ENCODE measurements at regions not wholly inside any gene's neighbourhood (a gene's known extent, or its start where the extent isn't known, plus 50 kb on each side); places are given as distances from the start of the nearest gene placed in this dataset.

- no peak overlapping the region for H3K27ac ChIP-seq
- DNase-seq (ENCODE audit: low spot score in 2 of 2), result no peak
- H3K4me1 ChIP-seq, result no peaks in the 10 kb centered on the region
- no peaks in the 10 kb centered on the region for H3K27me3 ChIP-seq
- TF ChIP-seq CTCF (IDR thresholded peaks at IDR 0.05), result no peak
- H3K4me3 ChIP-seq, result no peak overlapping the region
- no peaks in the 10 kb centered on the region for H3K36me3 ChIP-seq
- intact Hi-C loops (cut with DNase I), result no loop called here
- no peaks in the 10 kb centered on the region for H3K9me3 ChIP-seq
These were observed 81.3 kb upstream of the COX7C start for GRCh38 chr5:86536396-86536795.

GRCh38 chr5:86542532-86542931 lies 75.2 kb upstream of the COX7C start:
- TF ChIP-seq CTCF (IDR thresholded peaks at IDR 0.05), result no peak
- no peak for DNase-seq (ENCODE audit: low spot score in 2 of 2)
- intact Hi-C loops (cut with DNase I), result no loop called here

GRCh38 chr5:86546044-86546443 lies 71.7 kb upstream of the COX7C start:
- H3K4me3 ChIP-seq, result no peak overlapping the region
- no peak for DNase-seq (ENCODE audit: low spot score in 2 of 2)
- no peaks in the 10 kb centered on the region for H3K4me1 ChIP-seq
- no peaks in the 10 kb centered on the region for H3K27me3 ChIP-seq
- H3K9me3 ChIP-seq, result no peaks in the 10 kb centered on the region
- no peak for TF ChIP-seq CTCF (IDR thresholded peaks at IDR 0.05)
- H3K27ac ChIP-seq, result no peak overlapping the region
- intact Hi-C loops (cut with DNase I), result no loop called here
- H3K36me3 ChIP-seq, result no peaks in the 10 kb centered on the region

More at GRCh38 chr5:86542532-86542931, 75.2 kb upstream of the COX7C start:
- Histone ChIP-seq H3K27ac (no peak overlapping the region), H3K4me3 (no peak overlapping the region), H3K36me3 (no peaks in the 10 kb centered on the region), H3K4me1 (no peaks in the 10 kb centered on the region), H3K27me3 (no peaks in the 10 kb centered on the region), H3K9me3 (no peaks in the 10 kb centered on the region)

GRCh38 chr5:86546582-86546981 lies 71.2 kb upstream of the COX7C start:
- Histone ChIP-seq H3K27me3 (no peaks in the 10 kb centered on the region), H3K4me1 (no peaks in the 10 kb centered on the region), H3K9me3 (no peaks in the 10 kb centered on the region), H3K27ac (no peak overlapping the region), H3K4me3 (no peak overlapping the region), H3K36me3 (no peaks in the 10 kb centered on the region)
- DNase-seq (ENCODE audit: low spot score in 2 of 2), result no peak
- intact Hi-C loops (cut with DNase I), result no loop called here
- no peak for TF ChIP-seq CTCF (IDR thresholded peaks at IDR 0.05)

GRCh38 chr5:86554638-86555037 lies 63.1 kb upstream of the COX7C start:
- H3K27me3 ChIP-seq, result no peaks in the 10 kb centered on the region
- H3K27ac ChIP-seq, result no peak overlapping the region
- no peak for TF ChIP-seq CTCF (IDR thresholded peaks at IDR 0.05)
- H3K4me3 ChIP-seq, result no peak overlapping the region
- peaks cover 0 to 7% of the 10 kb centered on the region in 2 donors for H3K9me3 ChIP-seq
- H3K36me3 ChIP-seq, result no peaks in the 10 kb centered on the region
- no peaks in the 10 kb centered on the region for H3K4me1 ChIP-seq
- no peak for DNase-seq (ENCODE audit: low spot score in 2 of 2)
- intact Hi-C loops (cut with DNase I), result no loop called here

- Histone ChIP-seq H3K4me1 (no peaks in the 10 kb centered on the region), H3K27me3 (no peaks in the 10 kb centered on the region), H3K27ac (no peak overlapping the region), H3K36me3 (no peaks in the 10 kb centered on the region), H3K9me3 (peaks cover 0 to 7% of the 10 kb centered on the region in 2 donors), H3K4me3 (no peak overlapping the region)
- no peak for TF ChIP-seq CTCF (IDR thresholded peaks at IDR 0.05)
- DNase-seq (ENCODE audit: low spot score in 2 of 2), result no peak
- intact Hi-C loops (cut with DNase I), result no loop called here
These were observed 59.8 kb upstream of the COX7C start for GRCh38 chr5:86557920-86558319.

All from ascending aorta (tissue), 2 donors.